ENCODE measurements at regions not wholly inside any gene's neighbourhood (a gene's known extent, or its start where the extent isn't known, plus 50 kb on each side); places are given as distances from the start of the nearest gene placed in this dataset.
A peak's percentile ranks its signal among the peaks of the same experiment; 100 is the strongest.

DNA sequence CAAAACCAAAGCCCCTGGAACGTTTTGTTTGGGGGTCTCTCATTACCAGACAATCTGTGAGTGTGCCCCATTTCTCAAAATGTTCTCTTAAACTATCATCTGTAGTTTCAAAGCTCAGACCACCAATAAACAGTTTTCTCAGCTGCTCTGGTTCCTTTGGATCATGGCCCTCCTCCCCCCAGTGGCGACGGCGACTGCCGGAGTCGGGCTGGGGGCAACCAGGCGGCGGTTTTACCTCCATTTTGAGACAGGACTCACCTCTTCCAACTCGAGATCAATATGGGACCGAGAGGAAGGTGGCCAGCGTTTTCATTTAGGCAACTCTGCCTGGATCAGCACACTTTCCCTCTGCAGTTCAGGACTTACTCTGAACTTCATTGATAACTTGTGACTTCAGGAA, 141.5 kb upstream of the ZNF32 start:
- DNase-seq (ENCODE audit: low read depth), result no peak

DNA sequence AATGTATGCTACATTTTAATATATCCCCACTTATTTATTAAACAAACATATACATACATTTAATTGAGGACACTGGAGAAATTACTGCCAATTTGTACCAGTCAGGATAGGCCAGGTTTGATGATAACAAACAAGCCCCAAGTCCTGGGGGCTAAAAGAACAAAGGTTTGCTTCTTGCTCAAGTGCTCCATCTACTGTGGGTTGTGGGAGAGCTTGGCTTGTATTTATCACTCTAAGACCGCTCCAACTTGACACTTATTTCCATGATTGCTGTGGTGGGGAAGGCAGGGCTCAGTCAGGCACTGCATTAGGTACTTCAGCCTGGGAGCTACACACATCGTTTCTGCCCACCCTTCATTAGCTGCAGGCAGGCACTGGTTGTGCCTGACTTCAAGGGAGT, 136.6 kb upstream of the ZNF32 start:
- peak; percentile 40 for DNase-seq (ENCODE audit: low read depth)

DNA sequence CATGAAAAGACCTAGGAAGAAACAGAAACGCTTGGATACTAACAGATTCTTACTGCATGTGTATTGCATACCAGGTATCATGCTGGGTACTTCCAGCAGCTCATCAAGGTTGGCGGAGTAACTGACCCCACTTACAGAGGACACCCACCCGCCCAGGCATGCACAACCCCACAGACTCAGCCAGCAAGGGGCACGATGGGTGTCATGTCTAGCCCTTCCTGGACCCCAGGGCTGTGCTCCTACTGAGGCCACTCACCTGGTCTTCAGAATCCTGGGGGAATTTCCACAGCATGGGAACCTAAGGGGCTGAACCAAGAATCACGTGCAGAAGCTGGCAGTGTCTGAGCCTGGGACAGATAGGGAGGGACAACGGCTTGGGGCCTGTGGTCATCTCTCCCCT, 134.1 kb upstream of the ZNF32 start:
- no peak for DNase-seq (ENCODE audit: low read depth)

DNA sequence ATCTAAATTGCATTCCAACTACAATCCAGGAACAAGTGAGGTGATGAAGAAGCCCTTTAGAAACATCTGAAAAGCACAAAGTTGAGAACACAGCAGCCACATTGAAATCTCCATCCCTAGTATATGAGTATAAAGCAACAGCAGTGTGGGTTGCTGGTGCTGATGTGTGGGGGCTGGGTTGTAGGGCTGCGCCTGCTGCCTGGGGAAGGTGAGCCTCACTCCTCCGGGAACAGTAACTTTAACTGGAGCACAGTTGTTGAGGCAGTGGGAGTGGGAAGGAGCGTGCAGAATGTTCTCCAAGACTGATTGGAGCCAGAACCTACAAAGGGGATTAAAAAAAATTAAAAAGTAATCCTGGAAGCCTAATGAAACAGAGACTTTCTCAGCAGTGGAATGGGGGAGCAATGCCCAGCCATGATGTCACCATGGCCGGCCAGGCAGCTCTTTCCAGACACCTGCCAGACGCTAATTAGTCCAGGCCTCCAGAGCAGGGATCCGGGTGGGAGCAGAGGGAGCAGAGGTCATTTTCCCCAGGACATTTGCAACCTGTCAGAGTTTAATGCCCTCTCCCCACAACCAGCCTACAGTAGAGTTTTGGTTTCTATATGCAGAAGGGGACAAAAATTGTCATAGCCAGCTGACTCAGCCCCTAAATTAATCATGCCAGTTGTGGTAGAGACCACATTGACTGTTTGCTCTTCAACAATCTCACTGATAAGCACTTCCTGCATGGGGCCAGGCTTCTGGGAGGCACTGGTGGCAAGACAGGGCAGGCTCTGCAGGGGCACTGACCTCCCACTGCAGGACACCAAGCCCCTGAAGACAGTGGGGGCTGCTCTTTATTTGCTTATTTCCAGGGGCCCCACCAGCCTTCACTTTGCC, 133.0 kb upstream of the ZNF32 start:
- DNase-seq (ENCODE audit: low read depth), result peak; percentile 64

DNA sequence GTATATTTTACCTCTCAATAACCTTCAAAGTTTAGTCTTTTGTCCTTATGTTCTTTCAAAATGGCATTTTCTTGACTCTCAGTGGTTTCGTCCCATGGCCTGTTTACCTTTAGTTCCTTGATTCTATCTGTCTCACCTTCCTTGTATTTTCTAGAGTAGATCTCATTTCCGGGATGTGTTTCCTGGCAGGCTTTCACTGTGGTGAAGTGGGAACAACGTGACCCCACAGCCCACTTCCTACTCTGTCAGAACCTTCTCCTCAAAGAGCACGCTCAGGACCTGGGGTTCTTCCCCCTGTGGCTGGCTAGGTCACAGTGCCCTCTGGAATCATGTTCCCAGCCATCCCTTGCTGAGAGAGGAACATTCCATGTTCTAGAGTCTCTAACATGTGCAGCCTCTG, 129.9 kb upstream of the ZNF32 start:
- DNase-seq (ENCODE audit: low read depth), result no peak

DNA sequence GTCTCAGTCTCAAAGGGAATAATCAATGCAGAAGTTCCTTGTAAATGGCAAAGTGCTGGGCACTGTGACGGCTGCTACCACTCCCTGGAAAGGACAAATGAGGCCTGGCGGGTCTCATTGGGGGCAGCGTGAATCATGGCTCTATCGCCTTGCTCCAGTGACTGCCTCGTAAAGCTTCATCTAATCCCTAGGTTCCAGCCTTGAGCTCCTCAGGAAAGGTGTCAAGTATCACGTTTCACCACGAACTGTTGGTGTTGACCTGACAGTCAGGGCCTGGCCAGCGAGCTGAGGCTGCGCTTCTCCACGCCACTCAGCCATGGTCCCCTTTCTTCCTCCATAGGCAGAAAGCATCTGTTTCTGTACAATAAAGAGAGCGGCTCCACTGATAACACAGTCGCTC, 126.7 kb upstream of the ZNF32 start:
- no peak for DNase-seq (ENCODE audit: low read depth)

DNA sequence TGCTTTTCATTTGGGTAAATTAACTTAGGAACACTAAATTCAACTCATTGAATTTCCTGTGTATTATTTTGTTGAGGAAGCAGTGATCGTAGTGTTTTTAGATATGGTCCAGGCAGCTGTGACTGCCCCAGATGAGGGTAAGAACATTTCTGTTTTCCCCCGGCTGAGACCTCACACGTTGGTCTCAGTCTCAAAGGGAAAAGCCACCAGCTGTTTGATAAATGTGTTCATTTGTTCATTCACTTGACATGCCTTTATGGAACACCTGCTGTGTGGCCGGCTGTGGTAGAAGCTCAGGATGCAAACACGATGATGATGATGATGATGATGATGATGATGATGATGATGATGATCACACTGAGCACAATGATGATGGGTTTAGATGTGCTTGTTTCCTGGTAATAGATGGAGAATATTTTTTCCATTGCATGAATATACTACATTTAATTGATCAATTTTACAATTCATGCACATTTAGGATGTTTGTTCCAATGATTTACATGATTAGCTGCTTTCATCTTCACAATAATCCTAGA, 125.6 kb upstream of the ZNF32 start:
- DNase-seq (ENCODE audit: low read depth), result no peak

DNA sequence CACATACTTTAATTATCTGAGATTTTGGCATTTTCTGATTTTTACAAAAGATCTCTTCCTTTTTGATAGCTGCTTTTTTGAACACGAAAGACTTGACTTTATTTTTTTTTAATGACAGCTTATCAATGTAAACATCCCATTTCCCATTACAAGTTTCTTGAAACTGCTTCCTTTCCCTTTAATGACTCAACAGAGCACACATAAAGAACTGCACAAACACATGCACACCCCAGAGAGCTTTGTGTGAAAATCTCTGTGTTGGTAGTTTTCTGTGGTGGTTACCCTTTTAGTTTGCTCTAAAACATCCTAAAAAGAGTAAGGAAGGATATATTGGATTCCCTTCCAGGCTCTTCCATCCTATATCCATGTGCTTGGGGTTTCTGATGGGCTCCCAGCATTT, 125.1 kb upstream of the ZNF32 start:
- no peak for DNase-seq (ENCODE audit: low read depth)

DNA sequence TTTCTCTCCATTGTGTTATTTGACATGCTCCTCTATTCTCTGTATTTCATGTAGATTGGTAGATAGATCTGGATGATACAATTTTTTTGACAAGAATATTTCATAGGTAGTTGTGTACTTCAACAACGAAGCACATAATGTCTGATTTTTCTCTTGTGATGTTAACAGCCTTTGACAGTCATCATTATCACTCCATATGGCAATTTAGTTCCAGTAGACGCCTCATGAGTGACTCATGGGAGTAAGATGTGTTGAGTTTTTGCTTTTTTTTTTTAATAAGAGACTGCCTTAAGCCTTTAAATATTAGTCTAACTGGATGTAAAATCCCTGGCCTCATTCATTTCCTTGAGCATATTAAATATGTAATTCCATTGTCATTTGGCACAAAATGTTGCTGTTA, 123.5 kb upstream of the ZNF32 start:
- no peak for DNase-seq (ENCODE audit: low read depth)

DNA sequence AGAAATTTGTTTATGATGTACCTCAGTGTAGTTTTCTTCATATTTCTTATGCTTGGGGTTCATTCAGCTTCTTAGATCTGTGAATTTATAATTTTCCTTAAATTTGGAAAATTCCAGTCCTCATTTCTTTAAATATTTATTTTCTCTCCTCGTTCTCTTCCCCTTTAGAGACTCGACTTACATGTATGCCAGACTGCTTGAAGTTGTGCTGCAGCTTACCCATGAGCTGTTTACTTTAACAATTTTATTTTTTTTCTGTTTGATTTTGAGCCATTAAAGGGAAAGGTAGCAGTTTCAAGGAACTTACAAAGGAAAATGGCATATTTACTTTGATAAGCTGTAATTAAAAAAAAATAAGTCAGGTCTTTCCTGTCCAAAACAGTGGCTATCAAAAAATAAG, 123.0 kb upstream of the ZNF32 start:
- DNase-seq (ENCODE audit: low read depth), result no peak

DNA sequence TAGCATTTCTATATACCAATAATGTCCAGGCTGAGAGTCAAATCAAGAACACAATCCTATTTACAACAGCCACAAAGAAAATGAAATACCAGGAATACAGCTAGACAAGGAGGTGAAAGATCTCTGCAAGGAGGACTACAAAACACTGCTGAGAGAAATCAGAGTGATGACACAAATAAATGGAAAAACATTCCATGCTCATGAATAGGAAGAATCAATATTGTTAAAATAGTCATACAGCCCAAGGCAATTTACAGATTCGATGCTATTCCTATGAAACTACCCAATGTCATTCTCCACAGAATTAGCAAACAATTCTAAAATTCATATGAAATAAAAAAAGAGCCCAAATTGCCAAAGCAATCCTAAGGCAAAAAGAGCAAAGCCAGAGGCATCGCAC, 116.8 kb upstream of the ZNF32 start:
- DNase-seq (ENCODE audit: low read depth), result no peak

DNA sequence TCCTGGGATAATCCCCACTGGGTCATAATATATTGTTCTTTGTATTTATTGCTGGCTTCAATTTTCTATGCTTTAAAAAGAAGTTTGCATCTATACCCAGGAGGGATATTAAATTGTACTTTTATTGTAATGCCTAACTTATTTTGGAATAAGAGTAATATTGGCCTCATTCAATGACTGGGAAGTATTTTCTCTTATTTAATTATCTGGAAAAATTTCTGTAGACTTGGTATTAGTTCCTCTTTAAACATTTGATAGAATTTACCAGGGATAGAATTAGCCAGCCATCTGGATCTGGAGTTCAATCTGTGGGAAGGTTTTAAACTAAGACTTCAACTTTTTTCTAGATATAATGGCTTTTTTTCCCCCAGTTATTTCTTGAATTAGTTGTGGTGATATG, 115.2 kb upstream of the ZNF32 start:
- DNase-seq (ENCODE audit: low read depth), result no peak

DNA sequence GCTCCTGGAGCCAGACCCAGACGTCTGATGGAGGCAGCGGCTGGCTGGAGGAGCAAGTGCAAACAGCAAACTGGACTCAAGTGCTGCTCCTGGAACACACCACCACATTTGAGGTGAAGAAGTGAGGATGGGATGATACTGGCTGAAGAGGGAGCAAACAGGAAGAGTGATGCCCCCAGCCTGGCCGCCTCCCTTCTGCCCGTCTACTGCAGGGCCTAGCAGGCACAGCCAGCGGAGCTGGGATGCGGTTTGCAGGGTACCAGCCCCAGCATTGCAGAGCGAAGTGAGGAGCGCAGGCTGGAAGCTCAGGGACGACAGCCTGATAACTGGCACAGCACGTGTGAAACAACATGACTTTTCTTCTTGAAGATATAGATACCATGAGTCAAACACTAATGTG, 111.8 kb upstream of the ZNF32 start:
- no peak for DNase-seq (ENCODE audit: low read depth)

DNA sequence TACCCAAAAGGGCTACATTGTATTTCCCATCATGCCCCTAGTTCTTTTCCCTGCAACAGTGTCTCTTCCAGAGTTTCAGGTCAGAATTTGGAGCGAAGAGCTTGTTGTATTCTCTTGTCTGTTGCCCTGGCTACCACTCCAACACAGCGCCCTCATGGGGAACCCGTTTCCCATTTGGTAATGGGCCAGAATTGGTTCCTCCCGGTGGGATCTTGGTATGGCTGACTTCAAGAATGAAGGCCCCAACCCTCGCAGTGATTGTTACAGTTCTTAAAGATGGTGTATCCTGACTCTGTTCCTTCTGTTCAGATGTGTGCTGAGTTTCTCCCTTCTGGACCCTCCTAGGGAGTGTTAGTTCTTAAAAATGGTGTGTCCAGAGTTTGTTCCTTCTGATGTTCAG, 110.5 kb upstream of the ZNF32 start:
- no peak for DNase-seq (ENCODE audit: low read depth)

DNA sequence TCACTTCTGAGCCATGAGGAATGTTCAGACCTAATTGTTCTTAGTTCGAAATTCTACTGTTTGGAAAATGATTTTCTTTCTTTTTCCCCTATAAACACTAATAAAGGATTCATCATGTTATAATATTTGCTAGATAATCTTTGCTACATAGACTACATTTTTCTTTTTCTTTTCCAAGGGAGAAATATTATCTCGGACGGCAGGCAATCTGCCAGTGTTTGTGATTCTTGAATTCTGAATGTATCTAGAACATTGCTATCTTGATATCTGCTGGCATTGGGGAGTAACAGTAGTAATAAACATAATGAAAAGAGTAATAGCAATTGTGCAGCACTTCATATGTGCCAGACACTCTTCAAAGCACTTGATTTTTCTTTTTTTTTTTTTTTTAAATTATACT, 107.7 kb upstream of the ZNF32 start:
- no peak for DNase-seq (ENCODE audit: low read depth)

DNA sequence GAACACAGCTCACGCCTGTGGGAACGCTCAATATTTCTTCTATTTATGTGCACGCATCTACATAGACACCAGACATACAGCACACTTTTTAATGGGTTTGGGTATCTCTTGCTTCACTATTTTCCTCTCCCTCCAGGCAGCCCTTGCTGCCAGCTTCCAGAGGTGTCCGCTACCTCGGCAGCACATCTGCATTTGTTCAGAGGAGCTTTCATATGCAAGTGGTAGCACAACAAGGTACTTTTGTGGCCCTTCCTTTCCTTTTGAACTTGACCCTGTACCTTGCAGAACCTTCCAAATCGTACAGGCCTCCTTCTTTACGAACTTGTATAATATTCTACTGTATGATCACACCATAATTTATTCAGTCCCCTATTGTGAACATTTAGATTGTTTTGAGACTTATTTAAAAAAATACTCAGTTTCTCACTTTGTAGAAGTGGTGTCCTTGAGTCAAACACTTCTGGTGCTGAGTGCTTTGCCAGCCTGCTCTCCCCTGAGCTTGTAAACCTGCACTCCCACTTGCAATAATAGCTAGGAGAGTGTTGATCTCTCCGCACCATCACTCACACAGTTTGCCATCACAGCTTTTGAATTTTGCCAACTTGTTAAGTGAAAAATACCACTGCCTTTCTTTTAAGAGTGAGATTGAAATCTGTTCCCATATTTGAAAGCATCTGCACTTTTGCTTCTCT, 106.0 kb upstream of the ZNF32 start:
- DNase-seq (ENCODE audit: low read depth), result no peak

DNA sequence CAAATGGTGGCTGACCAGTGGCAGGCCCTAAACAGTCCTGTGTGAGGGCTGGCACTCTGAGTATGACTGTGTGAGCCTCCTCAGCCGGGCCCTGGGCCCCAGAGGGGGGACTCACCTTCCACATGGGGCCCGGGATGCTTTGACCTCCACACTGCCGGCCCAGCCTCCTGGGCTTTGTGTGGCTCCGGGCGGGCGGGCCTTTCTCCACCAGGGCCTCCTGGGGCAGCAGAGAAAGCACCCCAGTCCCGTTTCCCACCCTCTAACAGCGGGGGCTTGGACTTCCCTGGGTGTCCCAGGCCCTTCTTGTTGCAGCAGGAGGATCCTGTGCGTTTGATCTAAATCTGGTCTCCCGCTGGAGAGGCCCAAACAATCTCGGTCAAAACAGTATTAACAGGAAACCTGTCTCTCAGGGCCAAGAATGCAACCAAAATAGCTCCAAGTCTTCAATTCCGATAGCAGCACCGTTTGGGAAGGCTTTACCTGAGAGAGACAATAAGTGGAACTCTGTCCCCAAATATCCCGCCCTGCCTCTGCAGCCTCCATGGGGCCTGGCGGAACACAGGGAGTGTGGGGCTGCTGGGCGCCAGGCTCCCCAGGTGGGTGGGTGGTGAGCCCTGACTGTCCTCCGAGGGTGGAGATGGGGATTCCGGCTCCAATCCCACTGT, 104.8 kb upstream of the ZNF32 start:
- no peak for DNase-seq (ENCODE audit: low read depth)

DNA sequence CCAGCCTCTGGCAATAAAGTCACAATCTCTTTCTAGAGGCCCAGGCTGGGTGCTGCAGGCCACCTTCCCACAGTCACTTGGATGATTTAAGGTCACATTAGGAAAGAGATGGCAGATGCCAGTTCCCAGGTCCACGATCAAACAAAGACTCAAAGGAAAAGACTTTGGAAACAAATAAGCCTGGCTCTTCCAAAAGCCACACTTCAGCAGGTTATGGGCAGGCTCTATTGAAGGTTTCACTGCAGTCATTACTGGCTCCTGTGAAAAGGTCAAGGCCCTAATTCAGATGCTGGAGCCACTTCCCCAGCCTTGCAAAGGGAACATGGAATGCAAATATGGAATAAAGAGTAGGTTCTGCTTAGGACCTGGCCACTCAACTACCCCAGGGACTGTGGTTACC, 104.0 kb upstream of the ZNF32 start:
- no peak for DNase-seq (ENCODE audit: low read depth)

DNA sequence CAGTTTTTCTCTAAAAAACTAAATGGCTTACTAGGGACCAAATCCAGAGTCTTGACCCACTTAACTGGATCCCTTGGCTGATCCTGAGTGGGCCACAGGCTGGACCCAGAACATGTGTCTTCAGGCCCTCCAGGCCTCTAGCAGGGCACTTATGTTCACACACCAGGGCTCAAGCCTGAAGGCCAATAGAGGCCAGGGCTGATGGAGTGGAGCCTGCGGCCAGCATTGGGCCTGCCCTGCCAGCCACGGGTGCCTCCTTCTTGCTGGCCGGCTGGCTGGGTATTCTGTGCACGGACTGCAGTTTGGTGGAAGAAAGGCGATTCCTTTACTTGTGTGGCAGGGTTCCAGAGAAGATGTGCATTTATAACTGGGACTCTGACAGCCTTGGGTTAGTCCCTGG, 103.0 kb upstream of the ZNF32 start:
- DNase-seq (ENCODE audit: low read depth), result no peak

DNA sequence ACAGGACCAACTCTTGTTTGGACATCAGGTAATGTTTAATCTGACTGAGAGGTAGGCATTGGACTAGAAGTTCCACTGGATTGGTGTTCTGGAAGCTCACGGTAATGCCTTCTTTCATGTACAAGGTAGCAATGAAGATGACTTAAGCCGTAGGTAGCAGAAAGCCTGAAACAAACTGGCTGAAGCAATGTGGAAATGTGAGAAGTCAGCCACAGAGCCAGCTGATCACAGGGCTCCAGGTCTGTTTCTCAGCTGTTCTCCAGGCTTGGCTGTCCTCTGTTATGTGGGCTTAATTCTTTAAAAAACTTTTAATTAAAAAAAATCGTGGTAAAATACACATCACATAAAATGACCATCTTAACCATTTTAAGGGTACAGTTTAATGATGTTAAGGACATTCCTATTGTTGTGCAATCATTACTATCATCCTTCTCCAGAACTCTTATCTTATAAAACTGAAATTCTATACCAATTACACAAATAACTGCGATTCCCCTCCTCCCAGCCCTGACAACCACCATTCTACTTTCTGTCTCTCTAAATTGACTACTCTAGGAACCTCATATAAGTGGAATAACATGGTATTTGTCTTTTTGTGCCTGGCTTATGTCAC, 101.4 kb upstream of the ZNF32 start:
- no peak for DNase-seq (ENCODE audit: low read depth)

DNA sequence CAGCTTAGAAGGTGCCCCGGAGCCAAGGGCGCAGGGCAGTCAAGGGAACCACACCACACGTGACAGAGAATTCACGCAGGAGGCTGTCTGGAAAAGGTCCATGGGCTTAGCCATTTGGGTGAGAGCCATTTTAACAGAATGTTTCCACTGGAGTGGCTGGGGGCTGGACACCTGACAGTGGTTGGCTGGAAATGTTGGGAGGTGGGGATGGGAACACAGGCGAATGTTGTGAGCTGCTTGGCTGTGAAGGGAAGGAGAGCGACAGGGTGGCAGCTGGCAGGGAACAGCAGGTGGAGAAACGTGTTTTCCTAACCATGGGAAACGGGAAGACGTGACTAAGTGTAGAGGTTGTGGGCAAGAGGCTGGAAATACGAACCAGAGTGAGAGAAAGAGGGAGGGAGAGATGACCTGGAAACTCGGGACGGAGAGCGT, 100.5 kb upstream of the ZNF32 start:
- no peak for DNase-seq (ENCODE audit: low read depth)

DNA sequence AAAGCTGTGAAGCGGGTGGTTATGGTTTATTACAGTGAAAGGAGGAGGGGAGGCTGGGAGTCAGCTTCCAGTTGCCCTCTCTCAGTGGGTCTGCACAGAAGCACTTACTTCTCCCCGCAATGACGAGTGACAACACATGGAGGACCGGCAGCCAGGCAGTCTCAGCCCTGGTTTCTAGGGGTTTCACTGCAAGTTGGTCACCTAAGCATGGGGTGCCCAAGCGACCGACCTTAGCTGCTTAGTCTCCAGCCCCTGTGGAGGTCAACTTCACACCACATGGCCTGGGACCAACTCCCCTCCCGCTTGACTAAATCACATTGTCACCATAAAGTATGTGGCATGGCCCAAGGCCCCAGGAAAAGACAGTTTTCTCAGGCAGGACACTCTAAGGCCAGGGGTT, 99.9 kb upstream of the ZNF32 start:
- no peak for DNase-seq (ENCODE audit: low read depth)

DNA sequence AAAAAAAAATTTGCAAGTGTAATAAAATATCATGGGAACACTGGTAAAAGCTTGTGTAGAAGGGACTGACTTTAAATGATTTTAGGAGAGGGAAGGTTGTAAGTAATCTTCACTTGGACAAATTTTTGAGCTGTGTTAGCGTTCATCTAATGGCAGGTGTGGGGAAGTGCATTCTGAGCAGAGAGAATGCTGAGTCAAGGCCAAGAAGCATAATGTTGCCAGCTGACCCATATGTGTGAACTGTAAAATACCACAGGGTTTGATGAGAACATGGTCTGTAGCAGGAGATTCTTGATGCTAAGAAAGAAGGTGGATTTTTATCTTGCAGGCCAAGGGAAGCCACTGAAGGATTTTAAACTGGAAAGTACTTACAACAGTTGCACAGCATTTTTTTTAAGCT, 98.2 kb upstream of the ZNF32 start:
- DNase-seq (ENCODE audit: low read depth), result no peak

All from CMK (cell line).